ENCODE measurements at regions not wholly inside any gene's neighbourhood (a gene's known extent, or its start where the extent isn't known, plus 50 kb on each side); places are given as distances from the start of the nearest gene placed in this dataset.
"Not testable (repeated sequence)": the region's sequence is repeated elsewhere in the genome, so short reads cannot be mapped to it uniquely, and the experiment has no call there.

GRCh38 chr21:34217263-34217662, 143.9 kb downstream of the MRPS6 start:
- DNase-seq (ENCODE audit: low read depth in 4 of 4, low spot score in 2 of 4): no peak

- DNase-seq (ENCODE audit: low read depth in 4 of 4, low spot score in 2 of 4): no peak
Observed at GRCh38 chr21:34219334-34220060, 144.3 kb upstream of the KCNE2 start.

GRCh38 chr21:34220556-34221195, 143.1 kb upstream of the KCNE2 start:
- no peak for DNase-seq (ENCODE audit: low read depth in 4 of 4, low spot score in 2 of 4)

- no peak for DNase-seq (ENCODE audit: low read depth in 4 of 4, low spot score in 2 of 4)
Observed at GRCh38 chr21:34221331-34222030, 142.3 kb upstream of the KCNE2 start.

- DNase-seq (ENCODE audit: low read depth in 4 of 4, low spot score in 2 of 4): no peak
Observed at GRCh38 chr21:34222031-34222335, 141.8 kb upstream of the KCNE2 start.

GRCh38 chr21:34223376-34223775, 140.4 kb upstream of the KCNE2 start:
- no peak for DNase-seq (ENCODE audit: low read depth in 4 of 4, low spot score in 2 of 4)

- DNase-seq (ENCODE audit: low read depth in 4 of 4, low spot score in 2 of 4): no peak
Observed at GRCh38 chr21:34227386-34227852, 136.4 kb upstream of the KCNE2 start.

GRCh38 chr21:34228792-34229191, 135.0 kb upstream of the KCNE2 start:
- DNase-seq (ENCODE audit: low read depth in 4 of 4, low spot score in 2 of 4): no peak

GRCh38 chr21:34229353-34229752, 134.5 kb upstream of the KCNE2 start:
- DNase-seq (ENCODE audit: low read depth in 4 of 4, low spot score in 2 of 4): no peak

- not testable (repeated sequence) for DNase-seq (ENCODE audit: low read depth in 4 of 4, low spot score in 2 of 4)
Observed at GRCh38 chr21:34233741-34234140, 130.1 kb upstream of the KCNE2 start.

- DNase-seq (ENCODE audit: low read depth in 4 of 4, low spot score in 2 of 4): no peak
Observed at GRCh38 chr21:34235514-34235913, 128.3 kb upstream of the KCNE2 start.

- DNase-seq (ENCODE audit: low read depth in 4 of 4, low spot score in 2 of 4): no peak
Observed at GRCh38 chr21:34242973-34243372, 120.8 kb upstream of the KCNE2 start.

GRCh38 chr21:34243562-34243961, 120.2 kb upstream of the KCNE2 start:
- no peak for DNase-seq (ENCODE audit: low read depth in 4 of 4, low spot score in 2 of 4)

GRCh38 chr21:34252751-34253150, 111.1 kb upstream of the KCNE2 start:
- no peak for DNase-seq (ENCODE audit: low read depth in 4 of 4, low spot score in 2 of 4)

GRCh38 chr21:34255073-34255472, 108.7 kb upstream of the KCNE2 start:
- DNase-seq (ENCODE audit: low read depth in 4 of 4, low spot score in 2 of 4): no peak

- DNase-seq (ENCODE audit: low read depth in 4 of 4, low spot score in 2 of 4): no peak
Observed at GRCh38 chr21:34260277-34261008, 103.4 kb upstream of the KCNE2 start.

- no peak for DNase-seq (ENCODE audit: low read depth in 4 of 4, low spot score in 2 of 4)
Observed at GRCh38 chr21:34261841-34262468, 101.9 kb upstream of the KCNE2 start.

- DNase-seq (ENCODE audit: low read depth in 4 of 4, low spot score in 2 of 4): no peak
Observed at GRCh38 chr21:34262469-34262845, 101.3 kb upstream of the KCNE2 start.

- DNase-seq (ENCODE audit: low read depth in 4 of 4, low spot score in 2 of 4): no peak
Observed at GRCh38 chr21:34263629-34264028, 100.2 kb upstream of the KCNE2 start.

GRCh38 chr21:34266351-34266750, 97.5 kb upstream of the KCNE2 start:
- DNase-seq (ENCODE audit: low read depth in 4 of 4, low spot score in 2 of 4): no peak

- no peak for DNase-seq (ENCODE audit: low read depth in 4 of 4, low spot score in 2 of 4)
Observed at GRCh38 chr21:34268493-34268892, 95.3 kb upstream of the KCNE2 start.

Measured in left renal cortex interstitium (tissue), 4 donors.